HCT116 (cell line): ENCODE measurements at regions not wholly inside any gene's neighbourhood (a gene's known extent, or its start where the extent isn't known, plus 50 kb on each side); places are given as distances from the start of the nearest gene placed in this dataset.

Experiments used
- ATAC-seq: fragments of 200-7000 bp; cut with Tn5 transposase; 2 replicates; pipeline ENCODE4 v1.9.1; 2020; ENCODE audit warnings: mild to moderate bottlenecking, moderate library complexity
- BruUV-seq: library from RNA; stranded (reverse); fragments of 400-500 nt; replicated peaks from 2 replicates; lab custom pipeline; 2021; lab: Mats Ljungman, UMichigan
- CTCF ChIA-PET: fragments of 300-600 bp; sonication (Branson Sonifier 250); formaldehyde crosslinking; loops from one replicate; lab custom pipeline; 2021; ENCODE audit warnings: antibody characterized with exemption; lab: Charles Lee
- POLR2A ChIA-PET: fragments of 300-600, 350-600 bp; sonication (Branson Sonifier 250); formaldehyde crosslinking; loops from one replicate; lab custom pipeline; 2021; ENCODE audit warnings: antibody characterized with exemption; lab: Charles Lee
- RAD21 ChIA-PET, 2 experiments: fragments of 300-600 bp; sonication (Branson Sonifier 250); formaldehyde crosslinking; loops; one replicate each; lab custom pipeline; 2023; ENCODE audit warnings: low total read pairs in 2 of 2; ENCODE audit not compliant: uncharacterized antibody in 2 of 2, unreplicated experiment in 2 of 2, low non-redundant PET in 1 of 2; lab: Charles Lee
- DNase-seq: peaks from one replicate; pipeline ENCODE4 v3.0.0-alpha.2; 2010; ENCODE audit warnings: low read depth, low spot score
- H2AFZ ChIP-seq: fragments of 200-600 bp; shearing (Covaris generic), sonication (generic); 2 replicates; pipeline ENCODE4 v1.6.1; 2017; ENCODE audit warnings: low read depth, mixed run types, mixed read lengths, antibody characterized with exemption, low read length; ENCODE audit not compliant: poor library complexity, severe bottlenecking
- H3K27ac ChIP-seq: 2 replicates; pipeline ENCODE4 v1.5.1; 2012; ENCODE audit warnings: low read depth, low read length
- H3K27me3 ChIP-seq: fragments of 200-600 bp; sonication (generic); 2 replicates; pipeline ENCODE4 v1.6.1; 2016; ENCODE audit warnings: mixed run types, low read length, mixed read lengths; ENCODE audit not compliant: insufficient read depth
- H3K36me3 ChIP-seq, 2 experiments: fragments of 200-500 bp in 1 of 2; fragments of 200-600 bp in 1 of 2; sonication (Bioruptor generic) in 1 of 2; sonication (generic) in 1 of 2; 2 replicates each; pipeline versions ENCODE4 v1.5.1 to v1.6.1; 2014 to 2016; ENCODE audit warnings: low read length in 2 of 2, inconsistent platforms in 1 of 2, mixed read lengths in 1 of 2, mixed run types in 1 of 2; ENCODE audit not compliant: insufficient read depth in 2 of 2, control insufficient read depth in 1 of 2
- H3K4me1 ChIP-seq, 2 experiments: fragments of 200-600 bp in 1 of 2; sonication (generic) in 1 of 2; 2 replicates each; pipeline versions ENCODE4 v1.5.1 to v1.6.1; 2012 to 2017; ENCODE audit warnings: low read length in 2 of 2, inconsistent platforms in 1 of 2, mild to moderate bottlenecking in 1 of 2, mixed read lengths in 1 of 2, mixed run types in 1 of 2, moderate library complexity in 1 of 2; ENCODE audit not compliant: insufficient read depth in 2 of 2, control insufficient read depth in 1 of 2
- H3K4me2 ChIP-seq: fragments of 200-600 bp; sonication (generic); 2 replicates; pipeline ENCODE4 v1.6.1; 2017; ENCODE audit warnings: mixed run types, low read length, mixed read lengths
- H3K4me3 ChIP-seq, 2 experiments: fragments of 200-600 bp in 1 of 2; sonication (generic) in 1 of 2; replicated peaks in 1 of 2; 2 replicates each; pipeline ENCODE4 v1.5.1; 2011 to 2016; ENCODE audit warnings: low read length in 2 of 2, control low read depth in 1 of 2, low read depth in 1 of 2, mild to moderate bottlenecking in 1 of 2, mixed read lengths in 1 of 2, mixed run types in 1 of 2
- H3K79me2 ChIP-seq: fragments of 200-600 bp; sonication (generic); 2 replicates; pipeline ENCODE4 v1.6.1; 2017; ENCODE audit warnings: mild to moderate bottlenecking, mixed run types, low read length, moderate library complexity, mixed read lengths; ENCODE audit not compliant: insufficient read depth
- H3K9ac ChIP-seq: fragments of 200-600 bp; sonication (generic); 2 replicates; pipeline ENCODE4 v1.6.1; 2016; ENCODE audit warnings: low read length, mixed read lengths
- H3K9me2 ChIP-seq: fragments of 200-600 bp; sonication (generic), shearing (Covaris generic); 2 replicates; pipeline ENCODE4 v1.6.1; 2017; ENCODE audit warnings: mixed run types, mild to moderate bottlenecking, moderate library complexity; ENCODE audit not compliant: insufficient read depth
- H3K9me3 ChIP-seq, 2 experiments: fragments of 200-500 bp in 1 of 2; fragments of 200-600 bp in 1 of 2; sonication (Bioruptor generic) in 1 of 2; sonication (generic) in 1 of 2; 2 replicates each; pipeline ENCODE4 v1.6.1; 2014 to 2017; ENCODE audit warnings: low read length in 2 of 2, mixed read lengths in 2 of 2, inconsistent platforms in 1 of 2, low read depth in 1 of 2, mild to moderate bottlenecking in 1 of 2, mixed run types in 1 of 2, moderate library complexity in 1 of 2; ENCODE audit not compliant: control insufficient read depth in 1 of 2, insufficient read depth in 1 of 2
- H4K20me1 ChIP-seq: fragments of 200-600 bp; sonication (generic), shearing (Covaris generic); 2 replicates; pipeline ENCODE4 v1.6.1; 2017; ENCODE audit warnings: mixed run types, mild to moderate bottlenecking, moderate library complexity; ENCODE audit not compliant: insufficient read depth
- ATF3 ChIP-seq: IDR thresholded peaks from 2 replicates; pipeline ENCODE4 v1.6.1; 2012
- CBX3 ChIP-seq: IDR thresholded peaks from 2 replicates; pipeline ENCODE4 v1.6.1; 2012; ENCODE audit warnings: low read depth
- CTCF ChIP-seq, 3 experiments: fragments of 200-600 bp in 1 of 3; sonication (generic) in 1 of 3; IDR thresholded peaks in 2 of 3; conservative IDR thresholded peaks in 1 of 3; 2 replicates each; pipeline ENCODE4 v1.5.1; 2012 to 2017; ENCODE audit warnings: low read depth in 2 of 3, low read length in 2 of 3, antibody characterized with exemption in 1 of 3, borderline replicate concordance in 1 of 3, control low read depth in 1 of 3, mild to moderate bottlenecking in 1 of 3, mixed read lengths in 1 of 3, mixed run types in 1 of 3, moderate library complexity in 1 of 3; ENCODE audit not compliant: insufficient read depth in 1 of 3
- EGR1 ChIP-seq: IDR thresholded peaks from 2 replicates; pipeline ENCODE4 v1.6.1; 2012; ENCODE audit warnings: low read depth
- ELF1 ChIP-seq: IDR thresholded peaks from 2 replicates; pipeline ENCODE4 v1.6.1; 2012; ENCODE audit warnings: low read depth, borderline replicate concordance
- EZH2phosphoT487 ChIP-seq: fragments of 200-600 bp; IDR thresholded peaks from 2 replicates; pipeline ENCODE4 v1.6.1; 2018; ENCODE audit warnings: antibody characterized with exemption, borderline replicate concordance
- FOSL1 ChIP-seq: IDR thresholded peaks from 2 replicates; pipeline ENCODE4 v1.6.1; 2012; ENCODE audit warnings: low read depth
- JUND ChIP-seq: IDR thresholded peaks from 2 replicates; pipeline ENCODE4 v1.6.1; 2012
- MAX ChIP-seq: IDR thresholded peaks from 2 replicates; pipeline ENCODE4 v1.6.1; 2012
- POLR2AphosphoS5 ChIP-seq: IDR thresholded peaks from 2 replicates; pipeline ENCODE4 v1.6.1; 2011; ENCODE audit warnings: mild to moderate bottlenecking, low read depth, low read length, moderate library complexity
- REST ChIP-seq: IDR thresholded peaks from 2 replicates; pipeline ENCODE4 v1.6.1; 2012; ENCODE audit warnings: low read depth
- SP1 ChIP-seq: IDR thresholded peaks from 2 replicates; pipeline ENCODE4 v1.6.1; 2012; ENCODE audit warnings: low read depth
- SRF ChIP-seq: IDR thresholded peaks from 2 replicates; pipeline ENCODE4 v1.6.1; 2012; ENCODE audit warnings: low read depth
- TCF7L2 ChIP-seq: IDR thresholded peaks from 2 replicates; pipeline ENCODE4 v1.7.0; 2011; ENCODE audit warnings: borderline replicate concordance, inconsistent platforms; ENCODE audit not compliant: insufficient read depth, insufficient read length; ENCODE audit errors: extremely low read depth
- YY1 ChIP-seq: IDR thresholded peaks from 2 replicates; pipeline ENCODE4 v1.6.1; 2011; ENCODE audit warnings: low read length, low read depth, moderate library complexity, mild to moderate bottlenecking; ENCODE audit not compliant: insufficient replicate concordance; ENCODE audit errors: extremely low read depth
- ZBTB33 ChIP-seq: IDR thresholded peaks from 2 replicates; pipeline ENCODE4 v1.6.1; 2011; ENCODE audit warnings: mild to moderate bottlenecking, low read length, moderate library complexity; ENCODE audit not compliant: insufficient replicate concordance; ENCODE audit errors: extremely low read depth
- ZFX ChIP-seq: fragments of 450-650 bp; IDR thresholded peaks from 2 replicates; pipeline ENCODE4 v1.6.1; 2017
- ZNF274 ChIP-seq: fragments of 200-500 bp; sonication (Bioruptor generic); IDR thresholded peaks from 2 replicates; pipeline ENCODE4 v1.6.1; 2014; ENCODE audit warnings: mild to moderate bottlenecking, low read depth, low read length, inconsistent platforms
- intact Hi-C: fragments of 100-400 bp; cut with micrococcal nuclease; formaldehyde crosslinking; loops from 2 replicates; pipeline ENCODE4 v1.10.0; 2022

- no peak overlapping the region for H3K4me2 ChIP-seq
- no TSS peak for BruUV-seq
- H2AFZ ChIP-seq, result no peak overlapping the region
- H4K20me1 ChIP-seq, result no peaks in the 10 kb centered on the region
- H3K27ac ChIP-seq, result no peak overlapping the region
- H3K4me1 ChIP-seq, result peaks cover 0 to 8% of the 10 kb centered on the region in 2 experiments; a peak in 1 of 4 replicates
- H3K9me2 ChIP-seq, result no peaks in the 10 kb centered on the region
- H3K9me3 ChIP-seq, result no peaks in the 10 kb centered on the region
- no peak for DNase-seq
- H3K9ac ChIP-seq, result no peak overlapping the region
- TF ChIP-seq TCF7L2 (no peak), CBX3 (no peak), EGR1 (no peak), ELF1 (no peak), SRF (no peak), ZNF274 (no peak), SP1 (no peak), FOSL1 (no peak), ZBTB33 (no peak), EZH2phosphoT487 (no peak), CTCF (IDR thresholded peaks at IDR 0.05 in 2 of 3, conservative IDR thresholded peaks at IDR 0.05 in 1 of 3; ENCODE audit: borderline replicate concordance in 1 of 3, insufficient read depth in 1 of 3, low read depth in 2 of 3, low read length in 2 of 3) (no peak), ZFX (no peak), ATF3 (no peak), REST (no peak), POLR2AphosphoS5 (no peak), YY1 (no peak), MAX (no peak), JUND (no peak)
- no peaks in the 10 kb centered on the region for H3K27me3 ChIP-seq
- H3K4me3 ChIP-seq, result no peak overlapping the region
- POLR2A ChIA-PET, result no interaction called here
- no peaks in the 10 kb centered on the region for H3K36me3 ChIP-seq
- RAD21 ChIA-PET, result no interaction called here
- CTCF ChIA-PET, result no interaction called here
- intact Hi-C loops, result no loop called here
- ATAC-seq, result no peak
- no peaks in the 10 kb centered on the region for H3K79me2 ChIP-seq
These were observed 381.3 kb upstream of the INTU start for GRCh38 chr4:127251423-127251822.
